GM10266 (cell line): ENCODE measurements at regions not wholly inside any gene's neighbourhood (a gene's known extent, or its start where the extent isn't known, plus 50 kb on each side); places are given as distances from the start of the nearest gene placed in this dataset.

Source experiments
- DNase-seq: peaks from one replicate; pipeline ENCODE4 v3.0.0; 2012; ENCODE audit errors: extremely low spot score
- TF ChIP-seq, protein P1 (sequence below): IDR thresholded peaks from 2 replicates; pipeline ENCODE4 v1.5.1; 2012; ENCODE audit warnings: mild to moderate bottlenecking, low read depth; ENCODE audit not compliant: control insufficient read depth, insufficient read depth; ENCODE audit errors: missing control alignments

DNA sequence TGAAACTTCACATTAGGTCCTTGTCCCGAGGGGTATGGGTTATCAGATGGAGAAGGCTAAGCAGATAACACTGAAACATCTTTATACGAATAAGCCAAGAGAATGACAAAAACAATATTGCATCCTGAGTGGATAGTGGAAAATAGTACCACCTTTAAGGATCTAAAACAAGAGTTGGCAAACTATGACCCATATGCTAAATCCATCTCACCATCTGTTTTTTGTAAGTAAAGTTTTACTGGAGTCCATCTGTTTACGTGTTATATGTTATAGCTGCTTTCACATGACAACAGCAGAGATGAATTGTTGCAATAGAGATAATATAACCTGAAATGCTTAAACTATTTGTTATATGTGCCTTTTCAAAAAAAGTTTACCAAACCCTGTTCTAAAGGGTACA is 76.1 kb upstream of the TRDN start:
- DNase-seq, result no peak
- TF ChIP-seq, protein P1, sequence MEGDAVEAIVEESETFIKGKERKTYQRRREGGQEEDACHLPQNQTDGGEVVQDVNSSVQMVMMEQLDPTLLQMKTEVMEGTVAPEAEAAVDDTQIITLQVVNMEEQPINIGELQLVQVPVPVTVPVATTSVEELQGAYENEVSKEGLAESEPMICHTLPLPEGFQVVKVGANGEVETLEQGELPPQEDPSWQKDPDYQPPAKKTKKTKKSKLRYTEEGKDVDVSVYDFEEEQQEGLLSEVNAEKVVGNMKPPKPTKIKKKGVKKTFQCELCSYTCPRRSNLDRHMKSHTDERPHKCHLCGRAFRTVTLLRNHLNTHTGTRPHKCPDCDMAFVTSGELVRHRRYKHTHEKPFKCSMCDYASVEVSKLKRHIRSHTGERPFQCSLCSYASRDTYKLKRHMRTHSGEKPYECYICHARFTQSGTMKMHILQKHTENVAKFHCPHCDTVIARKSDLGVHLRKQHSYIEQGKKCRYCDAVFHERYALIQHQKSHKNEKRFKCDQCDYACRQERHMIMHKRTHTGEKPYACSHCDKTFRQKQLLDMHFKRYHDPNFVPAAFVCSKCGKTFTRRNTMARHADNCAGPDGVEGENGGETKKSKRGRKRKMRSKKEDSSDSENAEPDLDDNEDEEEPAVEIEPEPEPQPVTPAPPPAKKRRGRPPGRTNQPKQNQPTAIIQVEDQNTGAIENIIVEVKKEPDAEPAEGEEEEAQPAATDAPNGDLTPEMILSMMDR, result no peak

DNA sequence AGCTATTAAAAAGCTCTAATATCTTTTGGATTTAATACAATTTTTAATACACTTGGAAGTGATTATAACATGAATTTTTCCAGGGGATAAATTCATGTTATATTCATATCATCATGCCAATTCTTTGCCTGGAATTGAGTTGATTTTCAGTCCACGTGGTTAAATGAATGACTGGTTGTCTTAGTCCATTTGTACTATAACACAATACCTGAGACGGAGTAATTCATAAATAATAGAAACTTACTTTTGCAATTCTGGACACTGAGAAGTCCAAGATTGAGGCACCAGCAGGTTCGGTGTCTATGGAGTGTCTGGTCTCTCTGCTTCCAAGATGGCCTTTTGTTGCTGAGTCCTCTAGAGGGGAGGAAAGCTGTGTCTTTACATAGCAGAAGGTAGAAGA is 66.2 kb upstream of the TRDN start:
- DNase-seq, result no peak
- TF ChIP-seq, protein P1, result no peak

GRCh38 chr6:123687864-123688263 is 51.1 kb upstream of the TRDN start:
- TF ChIP-seq, protein P1, result no peak
- no peak for DNase-seq
